HG02642 (cell line): ENCODE measurements at regions not wholly inside any gene's neighbourhood (a gene's known extent, or its start where the extent isn't known, plus 50 kb on each side); places are given as distances from the start of the nearest gene placed in this dataset.
A peak's percentile ranks its signal among the peaks of the same experiment; 100 is the strongest.

ENCODE experiments used
- ATAC-seq: cut with Tn5 transposase; IDR thresholded peaks from one replicate; pipeline ENCODE4 v1.9.1; 2021; ENCODE audit warnings: mild to moderate bottlenecking; ENCODE audit not compliant: unreplicated experiment, poor library complexity

DNA sequence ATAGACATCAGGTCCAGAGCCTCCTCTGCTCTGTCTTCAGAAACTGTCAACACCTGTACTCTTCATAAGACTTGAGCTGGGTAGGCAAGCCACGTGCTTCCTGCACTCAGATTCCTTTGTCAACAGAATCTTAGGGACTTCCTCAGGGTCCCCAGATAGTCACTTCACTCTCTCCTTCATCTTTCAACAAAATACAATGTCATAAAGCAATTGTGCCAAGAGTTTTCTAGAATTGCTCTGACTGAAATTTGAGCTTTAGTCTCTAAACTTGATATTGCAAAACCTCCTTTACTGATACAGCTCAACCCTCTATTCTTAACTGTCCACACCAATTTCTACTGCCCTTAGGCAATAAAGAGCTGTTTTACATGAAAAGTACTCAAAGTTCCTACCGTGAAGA lies 179.9 kb downstream of the IRS2 start:
- no peak for ATAC-seq

DNA sequence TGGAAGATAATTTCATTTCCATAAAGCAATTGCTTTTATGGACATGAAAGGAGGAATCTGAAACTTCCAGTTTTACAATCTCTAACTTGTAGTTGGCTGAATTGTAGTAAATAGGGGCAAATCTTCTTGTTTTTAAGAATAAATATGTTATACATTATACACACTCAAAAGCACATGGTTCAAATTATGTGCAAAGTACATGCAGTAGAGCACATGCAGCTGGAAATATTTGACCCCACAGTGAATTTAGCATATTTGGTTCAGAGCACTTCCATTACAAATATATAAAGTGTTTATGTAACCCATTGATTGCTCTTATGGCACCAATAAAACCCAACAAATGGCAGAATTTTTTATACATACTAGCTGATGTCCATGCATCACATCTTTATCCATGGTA lies 180.5 kb downstream of the IRS2 start:
- ATAC-seq = no peak

DNA sequence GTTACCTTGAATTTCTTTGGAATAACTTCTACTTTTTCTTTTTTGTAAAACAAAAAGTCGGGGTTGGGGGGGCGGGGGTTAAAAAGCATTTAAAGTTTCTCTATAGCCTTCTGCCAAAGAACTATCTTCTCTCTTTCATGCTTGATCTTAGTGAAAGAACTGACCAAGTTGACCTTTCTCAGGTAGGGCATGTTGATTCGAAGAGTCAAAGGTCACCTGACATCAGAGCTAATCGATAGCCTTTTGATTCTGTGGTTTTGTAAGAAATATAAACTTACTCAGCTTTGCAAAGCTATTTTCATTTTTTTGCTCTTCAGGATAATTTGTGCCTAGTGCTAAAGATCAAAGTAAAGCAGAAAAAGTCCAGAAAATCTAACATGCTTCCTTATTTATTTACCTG lies 181.5 kb downstream of the IRS2 start:
- no peak for ATAC-seq

DNA sequence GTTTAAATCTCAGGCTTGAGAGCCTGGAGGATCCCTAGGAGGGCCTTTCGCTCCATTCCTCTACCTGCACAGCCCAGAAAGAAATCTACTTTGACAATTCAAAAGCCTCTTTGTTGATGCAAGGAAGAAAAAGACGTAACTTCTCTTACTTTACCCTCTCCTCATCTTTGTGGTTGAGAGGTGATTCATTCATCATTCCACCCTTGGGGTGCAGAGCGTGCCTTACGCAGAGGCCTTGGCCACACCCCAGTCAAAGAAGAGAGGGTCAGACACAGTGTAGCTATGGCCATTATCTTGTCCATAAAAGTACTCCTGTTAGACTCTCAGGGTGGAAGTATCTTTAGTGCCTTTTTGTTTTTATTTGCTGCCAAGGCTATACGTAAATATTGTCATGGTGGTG lies 184.0 kb downstream of the IRS2 start:
- no peak for ATAC-seq

DNA sequence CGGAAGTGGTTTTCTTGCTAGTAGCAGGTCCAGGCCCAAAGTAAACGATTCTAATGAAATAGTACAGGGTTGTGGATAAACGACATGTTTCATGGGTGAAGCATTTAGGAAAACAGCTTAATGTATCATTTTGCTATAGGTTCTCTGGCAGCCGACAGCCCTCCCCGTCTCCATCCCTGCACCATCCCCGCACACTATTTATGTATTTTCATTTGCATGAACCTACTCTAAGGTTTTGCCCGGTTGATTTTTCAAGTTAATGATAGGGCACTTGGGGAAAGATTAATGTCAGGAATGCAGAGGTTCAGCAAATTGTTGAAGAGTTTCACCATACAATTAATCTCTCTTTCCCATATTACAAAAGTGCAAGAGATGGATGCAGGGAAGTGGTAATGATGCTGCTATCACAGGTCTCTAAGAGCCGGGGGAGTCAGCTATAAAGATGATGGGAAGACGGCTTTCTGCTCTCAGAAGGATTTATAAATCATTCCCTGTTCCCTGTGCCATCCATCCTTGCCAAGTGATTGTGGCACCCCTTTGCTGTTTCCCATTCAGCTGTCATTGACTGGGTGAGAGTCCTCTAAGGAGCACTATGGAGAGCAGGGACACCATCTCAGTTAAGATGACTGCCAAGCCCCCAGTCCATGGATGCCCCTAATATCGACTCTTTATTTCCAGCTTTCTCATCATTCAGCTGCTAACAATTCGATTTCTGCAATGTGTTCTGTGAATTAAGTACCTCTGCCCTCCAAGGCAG lies 186.3 kb downstream of the IRS2 start:
- ATAC-seq = no peak

DNA sequence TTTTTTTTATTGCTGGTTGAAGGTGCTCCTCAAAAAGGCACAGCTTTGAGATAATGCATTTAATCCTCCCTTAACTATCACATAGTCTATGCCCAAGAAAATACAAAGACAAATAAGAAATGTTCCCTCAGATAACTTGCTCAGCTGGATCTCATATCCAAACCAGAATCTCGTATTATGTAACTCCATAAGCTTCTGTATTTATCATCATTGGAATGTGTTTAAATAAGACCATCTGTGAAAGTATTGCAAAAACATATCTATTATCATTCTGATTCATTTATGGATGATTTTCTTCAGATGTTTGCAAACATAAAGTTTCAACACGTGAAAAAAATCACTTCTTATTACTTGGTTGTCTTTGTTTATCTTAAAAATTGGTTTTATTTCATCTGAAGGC lies 190.9 kb downstream of the IRS2 start:
- ATAC-seq = no peak

DNA sequence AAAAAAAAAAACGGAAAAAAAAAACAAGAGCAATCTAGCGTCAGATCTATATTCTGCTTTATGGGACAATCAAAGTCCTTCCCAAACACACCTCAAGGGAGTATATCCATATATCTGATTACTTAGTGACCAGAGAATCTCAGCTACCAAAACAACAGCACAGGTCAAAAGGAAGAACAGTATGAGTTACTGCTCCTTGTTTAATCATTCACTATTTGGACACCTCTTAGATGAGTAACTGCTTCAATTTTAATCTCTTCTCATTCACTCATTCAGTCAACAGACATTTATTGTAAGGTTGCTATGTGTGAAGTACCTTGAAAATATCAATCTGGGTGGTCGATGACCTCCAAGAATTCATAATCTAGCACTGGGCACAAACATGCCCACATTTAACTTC lies 193.2 kb downstream of the IRS2 start:
- no peak for ATAC-seq

DNA sequence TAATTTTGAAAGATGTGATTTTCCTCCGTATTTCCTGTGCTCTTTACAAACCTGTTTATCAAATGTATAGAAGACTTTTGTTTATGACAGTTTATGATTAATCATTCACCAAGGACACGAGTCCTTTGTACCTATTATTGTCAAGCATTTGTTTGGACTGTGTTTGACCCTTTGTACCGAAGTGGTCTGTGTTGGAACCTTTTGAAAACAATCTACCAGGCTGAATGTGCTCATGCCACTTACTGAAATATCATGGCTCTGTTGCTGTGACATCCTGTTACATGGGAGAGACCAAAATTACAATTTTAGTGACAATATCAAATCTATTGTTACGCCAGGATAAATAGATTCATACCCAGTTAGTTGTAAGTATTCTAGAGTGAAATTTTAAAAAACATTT lies 193.6 kb downstream of the IRS2 start:
- ATAC-seq = no peak

DNA sequence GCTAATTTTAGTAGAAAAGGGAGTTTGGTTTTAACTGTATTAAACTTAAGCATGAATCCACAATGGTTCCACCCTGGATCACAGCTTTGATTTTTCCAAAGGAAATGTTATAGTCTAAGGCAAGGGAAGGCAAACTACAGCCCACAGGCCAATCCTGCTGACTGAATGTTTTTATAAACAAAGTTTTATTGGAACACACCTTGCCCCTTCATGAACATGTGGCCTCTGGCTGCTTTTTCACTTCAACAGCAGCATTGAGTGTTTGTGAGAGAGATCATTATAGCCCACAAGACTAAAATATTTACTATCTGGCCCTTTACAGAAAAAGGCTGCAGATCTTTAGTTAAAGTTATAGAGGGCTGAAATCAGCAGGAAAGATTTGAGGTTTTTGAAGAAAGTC lies 198.7 kb downstream of the IRS2 start:
- ATAC-seq = no peak

DNA sequence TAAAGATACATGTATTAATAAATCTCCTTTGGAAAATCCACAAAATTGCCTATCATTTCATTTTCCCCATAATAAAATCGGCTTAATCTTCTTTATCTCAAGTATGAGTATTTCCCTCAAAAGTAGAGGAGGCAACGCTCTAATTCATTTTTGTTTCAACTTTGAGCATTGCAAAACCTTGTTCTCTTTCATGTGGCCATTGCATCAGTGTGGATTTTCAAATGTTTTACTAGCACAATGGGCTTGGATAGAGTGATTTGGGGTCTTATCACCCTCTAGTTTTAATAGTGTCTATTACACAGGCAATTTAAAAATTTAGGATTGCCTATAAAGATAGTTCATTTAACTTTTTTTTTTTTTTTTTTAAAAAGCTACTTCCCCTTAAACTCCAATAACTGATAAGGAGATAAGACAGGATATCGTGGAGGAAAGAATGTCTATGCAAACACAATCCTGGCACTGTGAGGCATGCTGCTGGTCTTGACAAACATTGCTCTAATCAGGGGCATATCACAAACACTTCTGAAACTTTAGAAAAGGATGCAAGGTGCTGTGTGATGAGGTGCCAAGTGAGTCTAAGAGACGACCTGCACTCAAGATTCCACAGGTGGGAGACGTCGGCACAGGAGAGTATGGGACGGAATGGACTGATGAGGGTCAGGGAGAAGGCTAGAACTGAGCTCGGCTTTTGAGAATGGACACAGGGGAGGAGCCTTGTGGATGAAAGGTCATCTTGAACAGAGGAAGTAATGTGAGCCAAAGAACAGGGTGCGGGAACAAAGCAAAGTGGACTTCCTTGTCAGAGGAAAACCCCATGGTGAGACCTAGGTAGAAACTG lies 199.7 kb downstream of the IRS2 start:
- no peak for ATAC-seq

DNA sequence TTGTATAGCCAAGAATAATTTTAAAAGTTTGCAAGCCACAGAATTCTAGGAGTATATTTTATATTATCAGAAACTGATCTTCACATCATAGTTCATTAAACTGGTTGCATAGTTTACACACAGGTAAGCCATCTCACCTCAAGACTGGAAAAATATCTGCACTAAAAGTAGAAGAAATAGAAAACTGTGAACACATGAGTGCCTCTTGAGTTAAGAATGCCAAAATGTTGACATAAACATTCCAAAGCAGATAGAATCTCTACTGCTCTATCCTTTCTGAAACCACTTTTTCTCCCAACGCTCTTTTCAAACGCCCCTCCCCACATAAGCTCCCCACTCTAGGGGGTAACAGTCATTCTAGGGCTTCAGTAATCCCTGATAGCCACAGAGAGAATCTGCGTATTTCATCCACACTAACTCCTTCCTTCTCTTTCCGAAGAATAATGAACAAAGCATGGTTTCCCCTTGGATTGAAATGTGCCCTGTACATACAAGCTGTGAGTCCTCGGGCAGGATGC lies 201.5 kb downstream of the IRS2 start:
- ATAC-seq = no peak

DNA sequence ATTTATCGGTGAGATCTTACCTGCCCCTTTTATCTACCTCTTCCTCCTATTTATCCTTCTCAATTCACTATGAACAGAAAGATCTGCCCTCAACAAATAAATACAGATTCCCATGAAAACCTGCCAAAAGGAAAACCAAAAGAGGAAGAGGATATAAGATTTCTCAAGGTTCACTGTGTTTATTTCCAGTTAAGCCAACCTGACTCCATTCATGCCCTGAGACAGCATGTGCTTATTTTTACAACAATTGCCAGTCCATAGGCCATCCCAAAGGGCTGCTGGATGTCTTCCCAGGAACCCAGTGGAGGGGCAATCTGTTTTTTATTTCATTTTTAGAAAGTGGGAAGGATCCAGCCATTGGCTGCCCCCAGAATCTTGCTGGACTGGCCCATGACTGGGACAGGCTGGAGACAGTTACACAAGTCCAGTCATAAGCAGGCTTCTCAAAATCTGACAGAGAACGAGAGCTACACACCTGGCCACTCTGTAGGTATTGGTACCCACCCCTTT lies 209.1 kb downstream of the IRS2 start:
- ATAC-seq = no peak

DNA sequence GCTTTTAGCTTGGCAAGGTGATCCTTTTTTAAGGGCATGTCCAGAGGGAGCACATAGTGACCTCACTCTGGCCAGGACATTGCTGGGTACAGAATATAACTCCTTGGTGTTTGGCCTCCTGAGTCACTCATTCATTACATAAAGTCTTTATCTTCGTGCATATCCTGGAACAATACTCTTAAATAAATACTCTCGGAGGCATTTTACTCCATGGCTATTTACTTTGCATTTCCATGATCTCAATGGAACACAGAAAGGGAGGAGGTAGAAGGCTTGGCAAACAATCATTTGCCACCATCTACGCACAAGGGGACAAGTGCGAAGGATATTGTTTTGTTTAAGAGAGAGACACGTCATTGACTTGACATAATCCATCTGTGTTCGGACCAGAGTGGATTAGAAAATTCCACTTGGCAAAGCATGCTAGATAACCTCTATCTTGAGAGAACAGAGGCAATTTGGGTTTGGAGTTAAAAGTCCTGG lies 210.0 kb downstream of the IRS2 start:
- ATAC-seq = no peak

DNA sequence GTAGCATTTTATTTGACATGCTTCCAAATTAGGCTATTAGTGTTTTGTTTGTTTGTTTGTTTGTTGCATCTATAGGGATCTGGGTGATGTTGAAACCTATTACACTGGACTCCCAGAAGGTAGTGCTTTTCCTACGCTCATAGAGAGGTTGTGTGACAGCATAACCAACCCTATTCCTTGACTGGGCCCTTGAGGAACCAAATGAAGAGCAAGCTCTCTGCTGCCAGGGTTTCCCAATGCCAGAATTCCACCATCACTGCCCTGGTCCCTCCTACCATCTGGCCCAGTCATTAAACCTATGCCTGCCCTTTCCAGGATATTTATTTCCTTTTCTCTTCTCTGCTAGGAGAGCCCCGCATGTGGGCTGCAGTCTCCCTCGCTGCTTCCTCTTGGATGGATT lies 210.6 kb downstream of the IRS2 start:
- no peak for ATAC-seq

DNA sequence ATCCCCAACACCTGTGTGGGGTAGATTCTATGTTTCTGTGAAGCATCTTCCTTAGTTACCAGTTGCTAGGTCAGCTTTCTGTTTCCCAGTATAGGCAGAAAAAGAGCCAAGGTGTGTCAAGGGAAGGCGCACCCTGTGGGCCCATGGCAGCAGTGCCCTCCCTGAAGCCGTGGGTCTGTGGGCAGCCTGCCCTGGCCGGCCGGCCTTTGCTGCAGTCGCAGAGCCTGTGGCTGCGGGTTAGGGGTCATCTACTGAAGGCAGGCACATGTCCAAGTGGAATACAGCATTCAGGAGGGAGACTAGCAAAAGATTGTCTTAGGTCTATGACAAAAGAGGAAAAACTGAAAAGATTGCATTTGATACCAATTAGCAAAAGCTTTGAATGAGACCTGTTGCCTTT lies 214.0 kb downstream of the IRS2 start:
- ATAC-seq = no peak

DNA sequence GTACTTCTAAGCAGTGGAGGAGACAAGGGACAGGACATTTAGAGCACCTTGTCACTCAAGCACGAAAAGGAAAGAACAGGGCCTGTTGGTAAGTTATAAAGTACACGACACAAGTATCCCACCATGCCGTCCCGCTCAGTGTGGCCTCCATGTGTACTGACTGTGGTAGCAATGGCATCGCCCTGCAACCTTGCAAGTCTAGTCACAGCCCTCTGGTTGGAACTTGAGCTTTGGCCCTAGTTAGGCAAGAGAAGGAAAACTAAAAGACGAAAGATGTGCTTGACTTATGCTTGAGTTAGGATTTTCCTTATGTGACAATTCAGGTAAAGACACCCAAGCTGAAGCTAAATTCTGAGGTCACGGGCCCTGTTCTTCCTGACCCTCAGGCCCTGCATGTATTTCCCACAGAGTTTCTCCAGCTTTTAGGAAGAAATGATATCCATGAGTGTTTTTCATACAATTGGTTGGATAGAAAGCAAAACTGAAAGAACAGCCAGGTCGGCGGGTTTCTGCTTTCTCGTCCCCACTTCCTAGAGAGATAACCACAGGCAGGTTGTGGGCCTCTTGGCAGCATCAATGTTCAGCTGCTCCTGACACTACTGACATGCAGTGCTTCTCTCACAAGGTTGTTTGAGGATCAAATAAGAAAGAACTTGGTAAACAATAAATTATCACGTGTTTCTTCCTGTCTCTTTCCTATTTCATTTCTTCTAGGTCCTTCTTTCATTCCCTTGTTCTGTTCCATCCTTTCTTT lies 216.2 kb downstream of the IRS2 start:
- peak; percentile 95 for ATAC-seq

DNA sequence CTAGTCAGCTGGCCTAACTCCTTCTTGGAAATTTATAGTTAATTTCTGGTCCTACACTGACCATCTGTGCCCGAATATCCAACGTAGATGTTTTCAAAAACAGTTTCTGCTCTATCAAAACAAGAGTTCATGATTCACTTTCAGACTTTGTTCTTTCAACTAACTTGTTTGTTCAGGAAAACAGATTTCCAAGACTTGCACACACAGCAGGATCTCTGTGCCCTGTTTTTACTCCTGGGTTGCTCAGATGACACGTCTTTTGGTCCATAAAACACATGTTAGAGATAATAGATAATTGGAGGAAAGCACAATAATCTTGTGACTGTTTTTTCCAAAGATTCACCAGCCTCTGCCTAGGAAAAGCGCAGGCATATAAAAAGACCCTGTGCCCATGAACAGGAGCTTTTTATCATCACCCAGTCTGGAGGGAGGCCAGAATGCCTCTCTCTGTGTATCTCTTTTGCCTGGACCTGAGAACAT lies 218.0 kb downstream of the IRS2 start:
- no peak for ATAC-seq

DNA sequence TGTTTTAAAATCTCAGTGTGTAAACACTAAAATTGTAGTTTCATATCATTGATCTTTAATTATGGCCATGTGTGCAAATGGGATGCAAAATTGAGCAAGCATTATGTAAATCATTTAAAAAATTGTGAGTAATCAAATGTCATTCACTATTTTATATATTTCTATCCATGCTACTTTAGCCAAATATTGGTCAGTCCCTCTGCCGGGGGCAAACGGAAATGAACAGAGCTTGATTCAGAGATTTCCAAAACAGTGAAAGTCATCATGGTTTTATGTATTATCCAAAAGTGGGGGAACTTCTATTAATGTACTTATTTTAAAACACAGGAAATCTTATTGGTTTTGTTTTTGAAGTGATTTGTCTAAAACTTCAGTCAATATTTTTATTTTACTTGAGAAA lies 219.1 kb downstream of the IRS2 start:
- no peak for ATAC-seq

DNA sequence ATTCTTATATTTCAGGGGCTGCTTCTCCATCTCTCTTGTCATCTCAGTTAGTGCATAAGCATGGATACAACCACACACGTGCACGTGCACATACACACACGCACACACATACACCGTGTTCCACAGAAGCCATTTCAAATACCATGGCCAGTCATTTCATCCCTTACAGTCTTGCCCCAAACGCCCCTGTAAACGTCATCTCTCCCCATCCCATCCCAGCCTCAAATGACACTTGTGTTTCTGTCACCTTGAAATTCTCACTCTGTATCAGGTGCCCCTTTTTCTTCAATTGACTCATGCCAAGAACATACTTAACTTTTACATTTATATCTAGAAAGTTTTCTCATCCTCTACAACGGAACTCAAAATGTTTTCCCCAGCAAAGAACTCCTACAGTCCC lies 220.5 kb downstream of the IRS2 start:
- no peak for ATAC-seq

DNA sequence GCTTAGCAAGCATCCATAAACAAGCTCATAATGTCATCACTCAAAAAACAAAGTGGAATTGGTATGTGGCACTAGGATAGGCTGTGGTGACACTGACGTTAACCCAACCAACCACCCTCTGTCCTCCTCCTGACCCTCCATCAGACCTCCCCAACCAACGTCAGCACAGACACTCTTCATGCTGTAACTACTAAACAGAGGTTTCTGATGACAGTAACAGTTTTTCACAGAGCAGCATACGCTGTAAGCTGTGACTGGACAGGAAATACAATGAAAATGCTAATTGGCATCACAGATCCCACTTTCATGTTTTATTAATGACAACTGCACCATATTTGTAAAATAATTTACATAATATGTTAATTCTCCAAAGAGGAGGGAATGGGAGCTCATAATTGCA lies 238.0 kb downstream of the IRS2 start:
- ATAC-seq = peak; percentile 56
